DOHH2 (cell line): ENCODE measurements at regions not wholly inside any gene's neighbourhood (a gene's known extent, or its start where the extent isn't known, plus 50 kb on each side); places are given as distances from the start of the nearest gene placed in this dataset.
"Not testable (repeated sequence)": the region's sequence is repeated elsewhere in the genome, so short reads cannot be mapped to it uniquely, and the experiment has no call there.

ENCODE experiments used
- H3F3A ChIP-seq: fragments of 200-600 bp; sonication (generic), shearing (Covaris generic); 2 replicates; pipeline ENCODE4 v1.6.0; 2016; ENCODE audit warnings: antibody characterized with exemption, mild to moderate bottlenecking; ENCODE audit not compliant: control insufficient read depth, insufficient read depth
- H3K27ac ChIP-seq: fragments of 200-600 bp; sonication (generic); 2 replicates; pipeline ENCODE4 v1.5.1; 2014; ENCODE audit warnings: low read depth, mild to moderate bottlenecking, low read length, moderate library complexity
- H3K27me3 ChIP-seq: fragments of 200-600 bp; sonication (generic); 2 replicates; pipeline ENCODE4 v1.6.1; 2014; ENCODE audit warnings: mild to moderate bottlenecking, low read length, mixed read lengths; ENCODE audit not compliant: control insufficient read depth
- H3K36me3 ChIP-seq: fragments of 200-600 bp; sonication (generic); 2 replicates; pipeline ENCODE4 v1.6.1; 2014; ENCODE audit warnings: mild to moderate bottlenecking, low read length, moderate library complexity, mixed read lengths; ENCODE audit not compliant: control insufficient read depth
- H3K4me1 ChIP-seq: fragments of 200-600 bp; sonication (generic); 2 replicates; pipeline ENCODE4 v1.6.1; 2014; ENCODE audit warnings: mild to moderate bottlenecking, low read length, mixed read lengths; ENCODE audit not compliant: control insufficient read depth
- H3K4me2 ChIP-seq: fragments of 200-600 bp; sonication (generic); 2 replicates; pipeline ENCODE4 v1.6.0; 2014; ENCODE audit warnings: mild to moderate bottlenecking, low read length, moderate library complexity
- H3K4me3 ChIP-seq: fragments of 200-600 bp; sonication (generic); 2 replicates; pipeline ENCODE4 v1.5.1; 2014; ENCODE audit warnings: mild to moderate bottlenecking, low read length, mixed read lengths
- H3K79me2 ChIP-seq: fragments of 200-600 bp; sonication (generic); 2 replicates; pipeline ENCODE4 v1.6.1; 2014; ENCODE audit warnings: mild to moderate bottlenecking, low read length, mixed read lengths; ENCODE audit not compliant: control insufficient read depth
- H3K9me2 ChIP-seq: fragments of 200-600 bp; sonication (generic); replicated peaks from 2 replicates; pipeline ENCODE4 v1.6.1; 2014; ENCODE audit warnings: mild to moderate bottlenecking, low read length, mixed read lengths; ENCODE audit not compliant: control insufficient read depth
- H3K9me3 ChIP-seq: fragments of 200-600 bp; sonication (generic); 2 replicates; pipeline ENCODE4 v1.6.1; 2014; ENCODE audit warnings: antibody characterized with exemption, low read length, mixed read lengths; ENCODE audit not compliant: control insufficient read depth, insufficient read depth
- H4K20me1 ChIP-seq: fragments of 200-600 bp; sonication (generic); 2 replicates; pipeline ENCODE4 v1.6.0; 2014; ENCODE audit warnings: low read depth, mild to moderate bottlenecking, antibody characterized with exemption, low read length, moderate library complexity; ENCODE audit not compliant: control insufficient read depth, insufficient read depth
- CTCF ChIP-seq: fragments of 200-600 bp; sonication (generic); IDR thresholded peaks from one replicate; pipeline ENCODE4 v1.5.1; 2014; ENCODE audit warnings: antibody characterized with exemption, mild to moderate bottlenecking, low read depth, low read length; ENCODE audit not compliant: poor library complexity, severe bottlenecking
- EZH2phosphoT487 ChIP-seq: fragments of 200-600 bp; sonication (generic); IDR thresholded peaks from 2 replicates; pipeline ENCODE4 v1.6.1; 2017; ENCODE audit warnings: borderline replicate concordance, mild to moderate bottlenecking, antibody characterized with exemption, low read length, moderate library complexity, mixed read lengths

GRCh38 chr5:176754376-176754973 is 55.9 kb upstream of the UNC5A start:
- Histone ChIP-seq H3K4me2 (no peak overlapping the region), H4K20me1 (no peaks in the 10 kb centered on the region), H3K4me1 (no peaks in the 10 kb centered on the region), H3K9me2 (no peaks in the 10 kb centered on the region), H3K9me3 (no peaks in the 10 kb centered on the region), H3K27me3 (peaks cover 16% of the 10 kb centered on the region; the same call in 1 of the 2 replicates), H3K27ac (no peak overlapping the region), H3K4me3 (no peak overlapping the region), H3F3A (no peaks in the 10 kb centered on the region), H3K79me2 (no peaks in the 10 kb centered on the region), H3K36me3 (no peaks in the 10 kb centered on the region)
- TF ChIP-seq CTCF (no peak), EZH2phosphoT487 (no peak)

GRCh38 chr5:176755593-176755992 is 54.8 kb upstream of the UNC5A start:
- H3K27ac ChIP-seq, H3F3A ChIP-seq, H3K9me3 ChIP-seq, H3K4me1 ChIP-seq, H3K9me2 ChIP-seq, H3K4me3 ChIP-seq, H3K79me2 ChIP-seq, H4K20me1 ChIP-seq, H3K36me3 ChIP-seq, H3K4me2 ChIP-seq: not testable (repeated sequence)
- H3K27me3 ChIP-seq: peaks cover 13% of the 10 kb centered on the region; the same call in 1 of the 2 replicates

GRCh38 chr5:176757569-176757968 is 52.8 kb upstream of the UNC5A start:
- H3K27me3 ChIP-seq: peaks cover 11% of the 10 kb centered on the region; the same call in 1 of the 2 replicates
- H3K36me3 ChIP-seq, H3K4me3 ChIP-seq, H3K4me2 ChIP-seq, H4K20me1 ChIP-seq, H3K9me3 ChIP-seq, H3K9me2 ChIP-seq, H3F3A ChIP-seq, H3K27ac ChIP-seq, H3K79me2 ChIP-seq, H3K4me1 ChIP-seq: not testable (repeated sequence)
